GM18951 (cell line): ENCODE measurements at regions not wholly inside any gene's neighbourhood (a gene's known extent, or its start where the extent isn't known, plus 50 kb on each side); places are given as distances from the start of the nearest gene placed in this dataset.

Experiments
- POLR2A ChIP-seq: IDR thresholded peaks from 4 replicates; pipeline ENCODE4 v1.6.1; 2011; ENCODE audit warnings: mild to moderate bottlenecking; ENCODE audit not compliant: insufficient read length, insufficient read depth; ENCODE audit errors: extremely low read depth
- in situ Hi-C: fragments of 300-500 bp; cut with MboI; formaldehyde crosslinking; loops from one replicate; pipeline ENCODE4 v1.12.0; 2022; ENCODE audit warnings: low sequenced_read_pairs, mixed read lengths, inconsistent platforms; ENCODE audit not compliant: unreplicated experiment

- in situ Hi-C loops: loop anchor here (25.0 kb wide), 1 partner anchor 613 kb away; no protein-coding TSS in a partner anchor
- TF ChIP-seq POLR2A: no peak
Measured at GRCh38 chr15:63449731-63450130, 54.7 kb upstream of the USP3 start.

GRCh38 chr15:63450884-63451225, 53.5 kb upstream of the USP3 start:
- TF ChIP-seq POLR2A: no peak
- in situ Hi-C loops: loop anchor here (25.0 kb wide), 1 partner anchor 611 kb away; no protein-coding TSS in a partner anchor

- TF ChIP-seq POLR2A: no peak
- in situ Hi-C loops: loop anchor here (25.0 kb wide), 1 partner anchor 611 kb away; no protein-coding TSS in a partner anchor
Measured at GRCh38 chr15:63451671-63452315, 52.6 kb upstream of the USP3 start.

- in situ Hi-C loops: loop anchor here (25.0 kb wide), 1 partner anchor 610 kb away; no protein-coding TSS in a partner anchor
- TF ChIP-seq POLR2A: no peak
Measured at GRCh38 chr15:63452552-63453136, 51.7 kb upstream of the USP3 start.

DNA sequence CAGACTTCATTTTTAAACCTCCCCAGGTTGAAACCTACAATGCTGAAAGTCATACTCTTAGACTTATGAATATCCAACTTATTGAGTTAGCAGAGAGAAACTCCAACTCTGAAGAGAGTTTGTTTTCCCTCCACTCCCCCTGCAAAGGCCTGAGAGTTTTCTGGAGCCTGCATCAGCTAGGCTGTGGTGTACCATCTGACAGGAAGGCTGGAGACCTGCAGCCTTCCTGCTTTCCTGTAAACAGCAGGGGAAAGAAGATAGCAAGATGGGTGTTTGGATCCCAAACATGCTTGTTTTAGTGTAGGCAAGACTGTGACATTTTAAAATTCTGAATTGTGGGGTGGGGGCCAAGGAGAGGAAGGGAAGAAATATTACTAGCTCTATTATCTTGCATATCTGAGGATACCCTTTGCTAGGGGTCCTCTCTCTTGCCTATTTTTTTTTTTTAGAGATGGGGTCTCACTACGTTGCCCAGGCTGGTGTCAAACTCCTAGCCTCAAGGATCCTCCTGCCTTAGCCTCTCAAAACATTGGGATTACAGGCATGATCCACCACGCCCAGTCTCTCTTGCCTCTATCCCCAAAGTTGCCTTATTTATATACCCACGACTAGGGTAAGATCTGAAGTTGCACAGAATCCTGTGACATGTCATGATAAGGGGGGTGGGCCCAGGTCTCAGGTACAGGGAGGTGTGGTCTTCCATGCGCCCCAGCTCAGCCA, 51.0 kb upstream of the USP3 start:
- no peak for TF ChIP-seq POLR2A
- in situ Hi-C loops: loop anchor here (25.0 kb wide), 1 partner anchor 609 kb away; no protein-coding TSS in a partner anchor

DNA sequence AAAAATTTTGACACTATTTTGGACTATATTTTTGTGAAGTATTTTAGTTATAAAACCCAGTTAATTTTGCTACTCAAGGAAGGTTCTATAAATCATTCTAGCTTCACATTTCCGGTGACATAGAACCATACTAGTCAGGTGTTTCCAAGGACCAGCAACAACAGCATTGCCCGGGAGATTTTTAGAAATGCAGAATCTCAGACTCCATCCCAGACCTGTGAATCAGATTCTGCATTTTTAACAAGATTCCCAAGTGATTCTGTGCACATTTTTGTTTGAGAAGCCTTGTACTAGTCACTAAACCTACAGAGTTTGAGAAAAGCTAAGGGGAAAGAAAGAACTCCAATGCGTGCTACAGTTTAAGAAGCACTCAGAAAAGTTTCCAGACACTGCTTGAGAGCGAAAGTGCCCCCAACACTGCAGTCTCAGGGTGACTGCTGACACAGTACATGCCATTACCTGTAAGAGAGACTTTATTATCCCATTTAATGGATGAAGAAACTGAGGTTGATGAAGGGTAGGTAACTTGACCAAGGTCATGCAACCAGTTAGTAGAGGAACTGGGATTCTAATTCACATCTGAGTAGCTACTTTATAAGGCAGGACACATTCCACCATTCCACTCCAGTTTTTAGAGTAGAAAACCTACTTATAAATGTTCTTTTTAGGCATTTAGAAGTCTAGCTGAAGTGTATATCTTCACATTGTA, 49.7 kb upstream of the USP3 start:
- no peak for TF ChIP-seq POLR2A
- in situ Hi-C loops: loop anchor here (25.0 kb wide), 1 partner anchor 608 kb away; no protein-coding TSS in a partner anchor
